NCI-H2171 (cell line): ENCODE measurements at regions not wholly inside any gene's neighbourhood (a gene's known extent, or its start where the extent isn't known, plus 50 kb on each side); places are given as distances from the start of the nearest gene placed in this dataset.
"Not testable (repeated sequence)": the region's sequence is repeated elsewhere in the genome, so short reads cannot be mapped to it uniquely, and the experiment has no call there.

Experiments used
- DNase-seq: peaks from one replicate; lab custom pipeline; 2025; lab: John Stamatoyannopoulos, UW

DNA sequence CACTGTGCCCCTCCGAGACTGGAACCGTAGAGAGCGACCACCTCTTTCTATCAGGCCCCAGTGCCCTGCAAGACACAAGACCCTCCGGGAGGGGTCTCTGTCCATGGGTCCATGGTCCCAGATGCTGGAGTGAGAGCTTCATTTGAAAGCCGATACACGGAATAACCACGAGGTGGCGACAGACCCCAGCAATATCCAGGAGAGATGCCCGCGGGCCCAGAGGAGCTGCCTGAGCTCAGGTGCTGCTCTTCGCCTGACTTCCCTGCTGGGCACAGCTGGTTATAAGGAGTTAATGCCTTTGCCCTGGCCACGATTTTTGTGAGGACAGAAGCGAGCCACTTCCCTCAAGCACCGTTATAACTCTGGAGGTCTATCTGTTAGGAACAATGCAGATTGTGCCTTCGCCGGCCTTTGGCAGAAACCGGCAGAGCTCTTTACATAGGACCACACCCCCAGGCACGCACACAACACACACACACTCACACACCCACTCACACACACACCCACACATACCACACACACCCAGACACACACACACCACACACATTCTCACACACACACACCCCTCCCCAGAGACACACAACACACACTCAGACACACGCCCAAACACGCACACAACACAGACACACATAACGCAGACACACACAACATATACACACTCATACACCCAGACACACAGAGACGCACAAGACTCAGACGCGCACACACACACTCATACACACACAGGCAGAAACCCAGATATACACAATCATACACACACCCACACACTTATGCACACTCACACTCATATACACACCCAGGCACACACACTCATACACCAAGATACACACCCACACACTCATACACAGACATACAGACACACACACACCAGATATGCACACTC is 436.4 kb downstream of the SOX9 start:
- peak; percentile 50 for DNase-seq

GRCh38 chr17:72558971-72559476 is 438.2 kb downstream of the SOX9 start:
- no peak for DNase-seq

DNA sequence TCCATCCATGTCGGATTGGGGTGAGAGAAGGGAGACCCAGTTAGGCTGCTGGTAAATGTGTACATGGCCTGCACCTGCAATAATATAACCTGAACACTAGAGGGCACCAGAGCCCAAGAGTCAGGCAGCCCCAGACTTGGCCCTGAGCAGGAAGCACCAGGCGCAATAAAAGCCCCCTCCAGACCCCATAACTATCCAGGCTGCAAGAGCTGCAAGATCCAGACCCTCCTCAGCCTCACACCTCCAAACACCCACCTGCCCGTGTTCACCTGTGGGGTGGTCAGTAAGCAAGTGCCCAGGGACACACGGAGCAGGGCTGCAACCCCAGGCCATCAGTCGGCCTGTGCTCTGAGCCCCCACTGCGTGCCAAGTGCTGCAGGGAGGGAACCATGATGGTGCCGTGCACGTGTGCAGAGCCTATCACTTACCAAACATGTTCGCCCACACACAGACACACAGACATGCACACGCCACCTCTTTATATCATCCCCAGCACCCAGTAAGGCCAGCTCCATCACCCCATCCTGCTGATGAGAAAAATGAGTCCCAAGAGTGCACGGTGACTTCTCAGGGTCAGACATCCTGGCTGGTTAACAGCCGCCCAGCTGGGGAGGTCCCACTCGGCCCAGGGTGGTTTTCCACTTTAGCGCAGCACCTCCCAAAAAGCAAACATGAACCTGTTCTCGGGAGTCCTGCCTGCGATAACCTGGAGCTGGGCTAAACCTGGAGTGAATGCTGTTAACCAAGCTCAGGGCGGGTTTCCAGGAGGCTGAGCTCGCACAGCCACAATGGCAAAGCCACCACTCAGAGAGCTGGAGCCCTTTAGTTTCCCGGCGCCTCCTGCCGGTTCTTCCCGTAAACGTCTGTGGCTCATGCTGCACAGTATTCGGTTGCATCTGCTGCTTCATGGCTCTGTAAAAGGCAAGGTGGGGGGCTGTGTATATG is 439.8 kb downstream of the SOX9 start:
- peak; percentile 16 for DNase-seq

DNA sequence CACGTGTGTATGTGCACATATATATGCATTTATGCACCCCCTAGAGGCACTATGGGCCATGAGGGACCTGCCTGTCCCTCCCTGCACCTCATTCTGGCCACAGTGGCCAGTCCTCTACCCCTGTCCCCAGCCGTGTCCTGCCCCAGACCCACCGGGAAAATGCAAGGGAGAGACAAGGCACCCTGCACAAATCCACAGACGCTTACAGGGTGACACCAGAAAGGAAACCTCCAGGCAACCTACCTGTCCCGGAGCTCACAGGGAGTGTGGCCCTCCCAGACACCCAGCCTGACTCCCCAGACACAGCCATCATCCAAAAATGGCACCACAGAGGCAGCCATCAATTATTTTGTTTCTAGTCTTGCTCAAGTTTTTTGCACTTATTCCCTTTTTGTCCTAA is 440.4 kb downstream of the SOX9 start:
- no peak for DNase-seq

DNA sequence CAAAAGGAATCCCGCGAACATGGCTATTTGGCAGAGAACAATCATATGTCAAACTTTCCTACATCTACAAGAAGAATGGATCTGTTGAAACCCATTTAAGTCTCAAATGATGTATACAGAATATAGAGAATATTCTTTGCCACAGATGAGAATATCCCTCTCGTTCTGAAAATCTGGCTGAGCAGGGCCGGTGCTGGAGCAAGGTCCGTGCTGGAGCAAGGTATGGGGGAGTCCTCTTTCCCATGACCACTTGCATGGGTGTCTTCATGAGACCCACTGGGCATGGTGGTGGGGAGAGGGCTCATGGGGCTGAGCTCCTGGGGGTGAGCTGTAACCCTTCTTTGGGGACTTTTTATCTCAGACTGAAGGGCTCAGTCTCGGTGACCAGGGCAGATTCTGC is 440.9 kb downstream of the SOX9 start:
- no peak for DNase-seq

DNA sequence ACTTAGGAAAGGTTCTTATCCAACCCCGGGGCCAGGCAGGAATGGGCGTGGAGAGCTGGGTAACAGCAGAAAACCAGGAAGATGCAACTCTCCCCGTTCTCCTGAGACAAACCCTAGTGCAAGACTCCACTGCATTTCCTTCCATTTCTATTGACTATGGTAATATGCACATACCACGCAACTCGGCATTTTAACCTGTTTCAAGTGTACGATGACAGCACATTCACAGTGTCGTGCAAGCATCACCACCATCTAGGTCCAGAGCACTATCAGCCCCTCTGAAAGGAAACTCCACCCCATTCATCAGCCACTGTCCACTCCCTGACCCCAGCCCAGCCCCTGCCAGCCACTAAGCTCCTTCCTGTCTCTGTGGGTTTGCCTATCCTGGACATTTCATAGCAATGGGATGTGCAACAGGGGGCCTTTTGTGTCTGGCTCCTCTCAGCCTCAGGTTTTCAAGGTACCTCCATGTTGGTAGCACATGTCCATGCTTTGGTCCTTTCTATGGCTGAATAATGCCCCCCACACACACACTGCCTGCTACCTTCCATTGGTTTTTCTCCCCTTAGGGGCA is 441.9 kb downstream of the SOX9 start:
- no peak for DNase-seq

- no peak for DNase-seq
These were observed 443.1 kb downstream of the SOX9 start for GRCh38 chr17:72563952-72564351.

- DNase-seq, result no peak
These were observed 444.2 kb downstream of the SOX9 start for GRCh38 chr17:72565006-72565405.

- DNase-seq, result no peak
These were observed 444.9 kb downstream of the SOX9 start for GRCh38 chr17:72565758-72566157.

GRCh38 chr17:72566671-72567484 is 446.1 kb downstream of the SOX9 start:
- no peak for DNase-seq

DNA sequence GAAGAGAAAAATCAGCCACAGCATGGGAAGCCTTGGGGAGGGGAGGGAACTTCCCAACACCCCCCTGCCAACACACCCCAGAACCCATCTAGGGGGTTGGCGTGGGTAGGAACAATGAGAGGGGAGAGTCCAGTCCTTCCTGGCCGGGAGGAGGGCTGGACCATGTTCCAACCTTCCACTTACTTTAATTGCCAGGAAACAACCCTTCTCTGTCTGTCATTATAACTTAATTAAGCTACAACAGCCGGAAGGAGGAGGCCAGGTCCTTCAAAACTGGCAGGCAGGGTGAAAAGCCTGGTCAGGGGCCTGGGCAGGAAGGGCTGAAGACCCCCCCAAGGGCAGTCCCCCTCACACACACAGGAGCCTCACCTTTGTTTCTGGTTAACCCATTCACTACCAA is 447.0 kb downstream of the SOX9 start:
- no peak for DNase-seq

DNA sequence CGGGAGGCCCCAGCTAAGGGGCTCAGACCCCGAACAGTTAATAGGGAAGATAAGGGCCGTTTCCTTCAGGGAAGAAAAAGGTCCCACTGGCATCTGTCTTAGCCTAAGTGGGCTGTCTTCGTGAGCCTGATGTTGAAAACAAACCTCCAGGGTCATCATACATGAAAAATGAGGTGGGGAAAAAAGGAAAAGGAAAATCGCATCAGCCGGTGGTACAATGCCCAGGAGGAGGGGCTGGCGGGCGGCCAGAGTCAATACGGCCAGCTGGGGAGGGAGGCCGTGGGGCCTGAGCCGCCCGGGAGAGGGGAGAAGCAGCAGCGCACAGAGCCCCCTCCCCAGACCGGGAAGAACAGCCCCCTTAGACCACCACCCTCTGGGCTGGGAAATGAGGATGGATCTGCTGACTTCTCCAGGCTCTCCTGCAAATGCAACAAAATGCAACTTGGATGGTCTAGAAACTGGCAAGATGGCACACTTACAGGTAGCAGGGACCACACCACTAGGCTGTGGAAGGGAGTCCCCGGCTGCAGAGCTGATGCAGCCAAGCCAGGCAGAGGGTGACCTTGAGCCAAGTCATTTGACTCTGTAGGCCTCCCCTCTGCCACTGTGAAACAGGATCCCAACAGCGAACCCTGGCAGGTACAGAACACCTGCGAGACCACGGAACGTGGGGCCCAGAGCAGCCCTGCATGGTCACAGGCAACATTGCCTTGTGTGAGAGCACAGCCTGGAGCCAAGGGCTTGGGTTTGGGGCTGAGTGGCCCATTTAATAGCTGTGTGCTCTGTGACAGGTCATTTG is 448.5 kb downstream of the SOX9 start:
- DNase-seq, result no peak

- no peak for DNase-seq
These were observed 451.1 kb downstream of the SOX9 start for GRCh38 chr17:72571813-72572396.

DNA sequence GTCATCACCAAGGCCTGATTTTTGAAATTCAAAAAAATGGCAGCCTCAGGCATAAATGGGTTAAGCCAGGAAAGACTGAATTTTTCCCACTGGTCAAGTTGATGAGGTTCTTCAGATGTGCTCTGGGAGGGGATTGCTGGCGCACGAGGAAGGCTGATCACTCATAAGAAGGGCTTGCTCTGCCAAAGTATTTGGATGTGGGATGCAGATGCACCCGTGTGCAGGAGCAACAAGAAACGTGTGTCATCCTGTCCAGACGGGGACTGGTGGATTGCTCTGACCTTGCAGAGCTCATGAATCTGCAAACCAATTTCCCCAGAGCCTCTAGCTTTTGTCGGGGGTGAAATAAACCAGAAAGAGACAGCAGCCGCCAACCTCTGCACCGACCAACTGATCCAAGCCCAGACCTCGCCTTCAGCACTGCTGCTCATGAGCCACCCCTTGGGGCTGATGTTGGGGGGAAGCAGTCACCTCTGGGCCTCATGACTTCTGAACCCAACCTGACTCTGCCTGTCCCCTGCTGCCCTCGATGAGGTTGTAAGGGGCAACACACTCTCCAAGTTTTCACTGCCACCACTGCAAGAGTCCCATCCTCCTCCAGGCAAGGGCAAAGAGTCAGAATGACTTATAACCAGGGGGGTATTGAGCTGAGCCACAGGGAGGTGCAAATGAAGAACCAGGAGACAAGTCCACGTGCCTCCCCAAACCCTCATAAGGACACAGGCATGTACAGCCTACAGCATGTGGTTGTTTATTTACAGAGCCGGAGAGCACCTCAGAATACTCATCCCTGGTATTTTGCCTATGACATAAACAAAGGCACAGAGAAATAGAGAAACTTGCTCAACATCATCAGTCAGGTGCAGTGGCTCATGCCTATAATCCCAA is 452.0 kb downstream of the SOX9 start:
- DNase-seq, result no peak

- DNase-seq, result not testable (repeated sequence)
These were observed 452.6 kb downstream of the SOX9 start for GRCh38 chr17:72573492-72573801.

- DNase-seq, result no peak
These were observed 454.1 kb downstream of the SOX9 start for GRCh38 chr17:72574675-72575510.

DNA sequence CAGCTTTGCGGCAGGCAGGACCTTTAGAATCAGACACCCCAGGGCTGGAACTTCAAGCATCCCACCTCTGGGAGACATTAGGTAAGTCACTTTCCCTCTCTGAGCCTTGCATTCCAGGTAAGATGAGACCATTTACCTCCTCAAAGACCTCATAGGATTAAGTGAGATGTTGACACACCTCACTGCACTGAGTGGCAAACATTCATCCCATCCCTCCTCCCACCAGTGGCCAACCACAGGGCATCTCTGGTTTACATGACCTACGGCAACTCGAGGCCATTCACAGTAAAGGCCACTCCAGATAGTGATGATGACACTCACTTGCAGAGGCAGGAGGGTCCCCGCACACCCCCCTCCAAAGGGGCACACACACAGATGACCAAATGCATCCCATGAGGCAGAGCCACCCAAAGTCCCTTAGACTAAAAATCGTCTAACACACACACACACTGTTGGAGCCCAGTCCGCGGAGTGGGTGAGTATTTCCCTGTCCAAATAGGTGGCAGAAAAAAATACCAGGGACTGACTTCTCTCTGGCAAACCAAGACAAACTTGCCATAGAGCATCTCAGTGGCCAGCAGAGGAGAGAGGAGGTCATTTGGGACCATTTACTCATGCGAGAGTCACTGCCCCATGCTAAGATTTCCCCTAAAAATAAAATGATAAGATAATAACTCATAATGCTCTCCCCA is 454.9 kb downstream of the SOX9 start:
- DNase-seq, result no peak

GRCh38 chr17:72576289-72576759 is 455.5 kb downstream of the SOX9 start:
- DNase-seq, result no peak
